Breast epithelium (tissue), 3 donors: ENCODE measurements at regions not wholly inside any gene's neighbourhood (a gene's known extent, or its start where the extent isn't known, plus 50 kb on each side); places are given as distances from the start of the nearest gene placed in this dataset.

Experiments used
- CTCF ChIP-seq, 3 donors: fragments of 450-650 bp; IDR thresholded peaks; one replicate each; pipeline ENCODE4 v1.5.1; 2016 to 2017; ENCODE audit warnings: antibody characterized with exemption in 3 of 3, mild to moderate bottlenecking in 3 of 3, moderate library complexity in 3 of 3
- POLR2A ChIP-seq: fragments of 450-650 bp; IDR thresholded peaks from one replicate; pipeline ENCODE4 v1.6.1; 2016; ENCODE audit warnings: antibody characterized with exemption, mild to moderate bottlenecking, moderate library complexity
- POLR2AphosphoS5 ChIP-seq, 3 donors: sonication (generic); formaldehyde crosslinking; IDR thresholded peaks; one replicate each; pipeline ENCODE4 v1.6.1; 2017; ENCODE audit warnings: antibody characterized with exemption in 3 of 3

GRCh38 chr12:25904442-25904841, 54.0 kb upstream of the RASSF8 start:
- TF ChIP-seq CTCF (IDR thresholded peaks at IDR 0.05) (no peak), POLR2A (no peak), POLR2AphosphoS5 (IDR thresholded peaks at IDR 0.05) (no peak)
